Aorta (tissue), 5 donors: ENCODE measurements at regions not wholly inside any gene's neighbourhood (a gene's known extent, or its start where the extent isn't known, plus 50 kb on each side); places are given as distances from the start of the nearest gene placed in this dataset.
A peak's percentile ranks its signal among the peaks of the same experiment; 100 is the strongest.
"Not testable (repeated sequence)": the region's sequence is repeated elsewhere in the genome, so short reads cannot be mapped to it uniquely, and the experiment has no call there.

Experiments
- ATAC-seq: fragments of 200-7000 bp; cut with Tn5 transposase; one replicate; pipeline ENCODE4 v1.9.1; 2022; ENCODE audit warnings: moderate library complexity; ENCODE audit not compliant: low FRiP score
- DNase-seq, 2 donors: peaks; one replicate each; pipeline ENCODE4 v3.0.0-alpha.2; 2020
- H3K27ac ChIP-seq, 2 donors: one replicate each; pipeline ENCODE4 v1.5.1; 2013; ENCODE audit warnings: low read length in 2 of 2, mild to moderate bottlenecking in 2 of 2, moderate library complexity in 2 of 2, control low read depth in 1 of 2, inconsistent platforms in 1 of 2, low read depth in 1 of 2
- H3K27me3 ChIP-seq, 2 donors: one replicate each; pipeline ENCODE4 v1.6.1; 2013; ENCODE audit warnings: control low read depth in 1 of 2, low read length in 1 of 2, mild to moderate bottlenecking in 1 of 2, moderate library complexity in 1 of 2; ENCODE audit not compliant: insufficient read depth in 2 of 2, control insufficient read depth in 1 of 2
- H3K36me3 ChIP-seq, 2 donors: one replicate each; pipeline ENCODE4 v1.6.1; 2013; ENCODE audit warnings: control low read depth in 1 of 2, low read length in 1 of 2, mild to moderate bottlenecking in 1 of 2; ENCODE audit not compliant: insufficient read depth in 2 of 2, control insufficient read depth in 1 of 2
- H3K4me1 ChIP-seq, 2 donors: one replicate each; pipeline ENCODE4 v1.6.1; 2013; ENCODE audit warnings: low read length in 2 of 2, control low read depth in 1 of 2, mild to moderate bottlenecking in 1 of 2, moderate library complexity in 1 of 2; ENCODE audit not compliant: insufficient read depth in 2 of 2, control insufficient read depth in 1 of 2
- H3K4me3 ChIP-seq, 2 donors: one replicate each; pipeline ENCODE4 v1.5.1; 2013; ENCODE audit warnings: low read length in 2 of 2, control low read depth in 1 of 2, mild to moderate bottlenecking in 1 of 2
- H3K9me3 ChIP-seq: one replicate; pipeline ENCODE4 v1.6.1; 2013; ENCODE audit warnings: mild to moderate bottlenecking, low read length; ENCODE audit not compliant: control insufficient read depth
- WGBS, 2 donors: extraction: QIAGEN DNeasy Blood & Tissue Kit; methylation state at CpG; one replicate each; pipeline ENCODE4 v1.1.7; 2013; 5-methylcytosine and 5-hydroxymethylcytosine counted together
- intact Hi-C, 2 donors: fragments of 100-400 bp; cut with DNase I; formaldehyde crosslinking; loops; one replicate each; pipeline versions ENCODE4 v1.14.2 to v1.15.0; 2022
- donor health status: healthy with polysubstance abuse.
- donor health status: Bipolar disorder and iron deficiency.
- donor health status: DM: no; HTN: no; CAD: no.
- donor health status: DM: no; HTN: no; CAD: no.
- donor health status: DM: yes; HTN: yes; CAD: no.

DNA sequence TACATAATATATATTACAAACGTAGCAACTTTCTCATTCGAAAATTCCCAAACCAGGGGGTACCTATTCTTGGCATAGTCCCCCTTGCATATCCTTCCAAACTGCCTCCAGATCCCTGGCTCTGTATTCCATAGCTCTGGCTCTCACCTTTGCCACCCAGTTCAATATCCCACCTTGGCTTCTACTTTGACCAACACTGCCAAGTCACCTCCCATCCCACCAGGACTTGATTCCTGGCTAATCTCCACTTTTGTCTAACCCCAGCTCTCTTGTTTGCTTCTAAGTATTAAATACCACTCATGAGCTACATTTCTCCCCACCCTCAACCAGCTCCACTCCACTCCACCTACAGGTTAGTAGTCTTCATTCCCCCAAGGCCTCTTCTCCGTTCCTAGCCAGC lies 103.2 kb upstream of the WDR75 start:
- Histone ChIP-seq H3K36me3 (no peaks in the 10 kb centered on the region), H3K4me3 (no peak overlapping the region), H3K27ac (peak overlapping the region in 1 of 2 donors; percentile 54), H3K27me3 (no peaks in the 10 kb centered on the region), H3K4me1 (peaks cover 0 to 2% of the 10 kb centered on the region in 2 donors), H3K9me3 (peaks cover 2% of the 10 kb centered on the region)
- WGBS, 2 donors: 48 to 57% methylated on average over 3 of the region's 3 CpGs
- DNase-seq (no peak), ATAC-seq (peak; percentile 44)
- intact Hi-C loops: no loop called here

DNA sequence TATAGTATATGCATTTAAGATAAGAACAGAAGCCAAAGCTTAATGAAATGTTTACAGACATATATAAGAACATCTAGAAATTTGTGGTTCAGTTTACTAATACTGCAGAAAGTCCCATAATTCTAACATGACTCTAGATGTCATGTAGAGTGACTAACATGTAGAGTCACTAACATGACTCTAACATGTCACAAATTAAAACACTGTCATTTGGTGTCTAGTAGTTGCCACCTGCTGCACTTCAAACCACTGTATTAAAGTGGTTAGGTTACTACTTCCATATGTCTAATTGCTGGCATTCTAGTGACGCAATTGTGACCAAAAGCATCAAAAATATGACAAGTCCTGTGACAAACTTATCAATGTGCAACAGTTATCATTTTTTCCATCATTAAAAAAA lies 100.2 kb upstream of the WDR75 start:
- Histone ChIP-seq H3K27me3 (no peaks in the 10 kb centered on the region), H3K27ac (no peak overlapping the region), H3K9me3 (peaks cover 2% of the 10 kb centered on the region), H3K4me3 (no peak overlapping the region), H3K36me3 (no peaks in the 10 kb centered on the region), H3K4me1 (peaks cover 0 to 2% of the 10 kb centered on the region in 2 donors)
- intact Hi-C loops: loop anchor here in 1 of 2 donors (10.0 kb wide), 1 partner anchor 166 kb away; the partner anchor contains the start of gene COL5A2
- DNase-seq (no peak), ATAC-seq (no peak)
- 97 to 100% methylated on average over 1 of the region's 1 CpG for WGBS, 2 donors

DNA sequence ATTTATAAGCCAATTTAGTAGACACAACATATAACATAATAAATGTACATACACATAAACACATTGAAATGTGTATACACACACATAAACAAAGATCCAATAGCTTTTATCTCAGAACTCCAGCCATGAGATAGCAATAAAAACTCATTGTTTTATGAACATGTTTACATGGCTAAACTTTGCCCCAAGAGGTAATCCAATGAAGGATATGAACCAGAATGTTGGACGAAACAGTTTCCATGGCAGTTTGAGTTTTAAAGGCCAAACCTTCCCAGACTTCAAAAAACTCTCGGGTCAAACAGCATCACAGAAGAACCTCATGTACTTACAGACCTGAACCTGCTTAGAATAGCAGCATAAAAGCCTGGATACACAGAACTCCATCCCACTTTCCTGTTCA lies 97.2 kb upstream of the WDR75 start:
- no peak for ATAC-seq
- no peak for DNase-seq
- intact Hi-C loops: loop anchor here in 1 of 2 donors (10.0 kb wide), 1 partner anchor 169 kb away; the partner anchor contains the start of gene COL5A2
- Histone ChIP-seq H3K27ac (peak overlapping the region in 1 of 2 donors; percentile 28), H3K9me3 (peaks cover 2% of the 10 kb centered on the region), H3K4me1 (no peaks in the 10 kb centered on the region), H3K27me3 (no peaks in the 10 kb centered on the region), H3K4me3 (no peak overlapping the region), H3K36me3 (no peaks in the 10 kb centered on the region)
- 85 to 86% methylated on average over 2 of the region's 2 CpGs for WGBS, 2 donors

DNA sequence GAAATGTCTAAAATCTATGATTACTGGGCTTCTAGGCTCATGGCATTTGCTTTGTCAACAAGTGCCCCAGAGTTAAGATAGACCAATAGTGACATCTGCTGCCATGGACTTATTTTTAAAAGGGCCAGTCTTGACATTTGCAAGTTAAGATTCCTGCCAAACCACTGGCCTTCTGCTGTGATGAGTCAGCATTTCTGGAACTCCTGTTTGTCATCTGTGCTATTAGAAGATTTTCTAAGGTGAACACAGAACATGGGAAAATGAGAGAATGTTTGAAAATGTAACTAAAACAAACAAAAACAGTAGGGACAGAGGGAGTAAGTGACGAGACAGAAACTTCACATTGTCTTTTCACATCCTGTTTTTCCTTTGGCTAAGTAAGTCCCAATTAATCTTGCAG lies 93.7 kb upstream of the WDR75 start:
- Histone ChIP-seq H3K4me3 (no peak overlapping the region), H3K27me3 (no peaks in the 10 kb centered on the region), H3K36me3 (no peaks in the 10 kb centered on the region), H3K4me1 (no peaks in the 10 kb centered on the region), H3K9me3 (no peaks in the 10 kb centered on the region), H3K27ac (no peak overlapping the region)
- no peak for DNase-seq
- intact Hi-C loops: loop anchor here (1.0 to 10.0 kb wide), 4 partner anchors 60 to 254 kb away; partner anchors contain the start of gene COL5A2 (in 1 of the 2)
- peak; percentile 84 for ATAC-seq
- 0 to 1% methylated on average over 1 of the region's 1 CpG for WGBS, 2 donors

DNA sequence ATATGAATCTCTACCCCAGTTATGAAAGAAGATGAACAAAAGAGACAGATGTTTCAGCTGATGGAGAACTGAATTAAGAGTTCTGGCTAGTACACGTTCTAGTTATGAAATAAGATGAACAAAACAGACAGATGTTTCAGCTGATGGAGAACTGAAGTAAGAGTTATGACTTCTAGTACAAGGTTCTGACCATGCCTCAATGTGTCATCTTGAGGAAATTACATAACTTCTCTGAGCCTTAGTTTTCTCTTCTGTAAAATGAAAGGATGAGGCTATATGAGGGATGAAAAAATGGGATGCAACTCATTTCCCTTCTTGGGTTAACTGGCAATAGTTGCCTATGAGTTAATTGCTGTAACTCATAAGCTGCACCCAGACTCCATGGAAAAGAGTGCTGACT lies 92.9 kb upstream of the WDR75 start:
- Histone ChIP-seq H3K27me3 (no peaks in the 10 kb centered on the region), H3K9me3 (no peaks in the 10 kb centered on the region), H3K27ac (peak overlapping the region; percentile 54 to 57), H3K4me1 (no peaks in the 10 kb centered on the region), H3K4me3 (no peak overlapping the region), H3K36me3 (no peaks in the 10 kb centered on the region)
- intact Hi-C loops: loop anchor here (2.0 to 10.0 kb wide), 4 partner anchors 61 to 256 kb away; partner anchors contain the start of gene COL5A2 (in 1 of the 2)
- DNase-seq (no peak), ATAC-seq (no peak)
- WGBS, 2 donors: 89 to 90% methylated on average over 1 of the region's 1 CpG

DNA sequence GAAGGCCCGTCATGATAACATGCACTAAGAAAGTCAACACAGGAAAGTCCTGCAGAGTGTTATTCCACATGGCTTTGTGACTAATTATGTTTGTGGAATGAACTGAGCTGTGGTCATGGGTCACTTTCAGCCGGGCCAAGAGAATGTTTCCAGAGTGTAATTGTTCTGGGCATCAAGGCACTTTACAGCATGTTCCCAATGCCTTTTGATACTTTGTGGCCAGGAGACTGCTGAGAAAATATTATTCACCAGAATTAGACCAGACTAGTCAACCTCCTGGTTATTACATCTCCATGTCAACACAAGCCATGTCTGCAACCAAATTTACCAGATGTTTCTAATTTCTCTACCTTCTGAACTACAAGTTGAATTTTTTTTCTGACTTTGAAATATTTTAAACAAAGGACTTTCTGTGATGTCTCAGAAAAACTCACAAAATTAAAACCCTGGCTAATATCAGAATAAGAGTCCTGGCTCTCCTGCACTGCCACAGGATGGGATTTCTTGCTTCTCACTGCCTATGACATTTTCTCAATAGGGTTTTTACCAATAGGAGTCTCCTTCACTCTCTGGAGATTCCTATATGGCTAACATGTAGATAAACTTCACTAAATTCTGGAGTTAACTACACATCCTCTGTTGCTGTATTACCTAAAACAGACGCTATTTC lies 90.6 kb upstream of the WDR75 start:
- Histone ChIP-seq H3K9me3 (no peaks in the 10 kb centered on the region), H3K4me1 (no peaks in the 10 kb centered on the region), H3K27ac (peak overlapping the region; percentile 36 to 93), H3K4me3 (no peak overlapping the region), H3K36me3 (no peaks in the 10 kb centered on the region), H3K27me3 (no peaks in the 10 kb centered on the region)
- WGBS, 2 donors: 5 to 24% methylated on average over 3 of the region's 3 CpGs
- ATAC-seq (peak; percentile 94), DNase-seq (peak in 1 of 2 donors; percentile 70)
- intact Hi-C loops: loop anchor here in 1 of 2 donors (10.0 kb wide), 1 partner anchor 54 kb away; no protein-coding TSS in a partner anchor

DNA sequence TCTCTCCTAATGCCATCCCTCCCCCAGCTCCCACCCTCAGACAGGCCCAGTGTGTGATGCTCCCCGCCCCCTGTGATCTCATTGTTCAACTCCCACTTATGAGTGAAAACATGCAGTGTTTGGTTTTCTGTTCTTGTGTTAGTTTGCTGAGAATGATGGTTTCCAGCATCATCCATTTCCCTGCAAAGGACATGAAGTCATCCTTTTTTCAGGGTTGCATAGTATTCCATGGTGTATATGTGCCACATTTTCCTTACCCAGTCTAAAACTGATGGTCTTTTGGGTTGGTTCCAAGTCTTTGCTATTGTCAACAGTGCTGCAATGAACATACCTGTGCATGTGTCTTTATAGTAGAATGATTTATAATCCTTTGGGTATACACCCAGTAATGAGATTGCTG lies 89.3 kb upstream of the WDR75 start:
- intact Hi-C loops: loop anchor here in 1 of 2 donors (10.0 kb wide), 1 partner anchor 53 kb away; no protein-coding TSS in a partner anchor
- WGBS, 2 donors: 86 to 100% methylated on average over 1 of the region's 1 CpG
- not testable (repeated sequence) for H3K27ac ChIP-seq

DNA sequence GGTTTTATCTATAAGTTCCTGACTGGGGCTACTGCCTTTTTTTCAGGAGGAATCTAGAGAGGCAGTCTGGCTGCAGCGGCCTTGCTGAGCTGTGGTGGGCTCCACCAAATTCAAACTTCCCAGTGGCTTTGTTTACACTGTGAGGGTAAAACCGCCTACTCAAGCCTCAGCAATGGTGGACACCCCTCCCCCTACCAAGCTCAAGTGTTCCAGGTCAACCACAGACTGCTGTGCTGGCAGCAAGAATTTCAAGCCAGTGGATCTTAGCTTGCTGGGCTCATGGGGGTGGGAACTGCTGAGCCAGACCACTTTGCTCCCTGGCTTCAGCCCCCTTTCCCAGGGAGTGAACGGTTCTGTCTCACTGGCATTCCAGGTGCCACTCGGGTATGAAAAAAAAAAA lies 83.9 kb upstream of the WDR75 start:
- not testable (repeated sequence) for H3K36me3 ChIP-seq, ATAC-seq, H3K27me3 ChIP-seq, H3K27ac ChIP-seq, DNase-seq, H3K9me3 ChIP-seq, H3K4me3 ChIP-seq, H3K4me1 ChIP-seq
- WGBS, 2 donors: 91 to 98% methylated on average over 4 of the region's 4 CpGs
- intact Hi-C loops: loop anchor here in 1 of 2 donors (10.0 kb wide), 1 partner anchor 47 kb away; no protein-coding TSS in a partner anchor

More for the DNA sequence above, 89.3 kb upstream of the WDR75 start:
- H3K27me3 ChIP-seq, H3K4me3 ChIP-seq, DNase-seq, ATAC-seq, H3K36me3 ChIP-seq, H3K4me1 ChIP-seq, H3K9me3 ChIP-seq: not testable (repeated sequence)

DNA sequence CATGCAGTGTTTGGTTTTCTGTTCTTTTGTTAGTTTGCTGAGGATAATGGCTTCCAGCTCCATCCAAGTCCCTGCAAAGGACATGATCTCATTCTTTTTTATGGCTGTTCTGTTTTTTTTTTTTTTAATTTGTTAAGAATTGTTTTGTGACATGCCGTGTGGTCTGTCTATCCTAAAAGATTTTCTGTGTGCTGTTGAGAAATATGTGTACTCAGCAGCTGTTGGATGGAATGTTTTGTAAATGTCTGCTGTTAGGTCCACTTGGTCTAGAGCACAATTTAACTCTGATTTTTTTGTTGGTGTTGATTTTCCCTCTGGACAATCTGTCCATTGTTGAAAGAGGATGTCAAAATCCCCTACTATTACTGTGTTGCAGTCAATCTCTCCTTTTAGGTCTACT lies 80.4 kb upstream of the WDR75 start:
- intact Hi-C loops: no loop called here
- WGBS, 2 donors: 51 to 57% methylated on average over 1 of the region's 1 CpG
- no peak overlapping the region for H3K27ac ChIP-seq
- no peak for ATAC-seq
- H3K27me3 ChIP-seq: no peaks in the 10 kb centered on the region
- H3K4me3 ChIP-seq: no peak overlapping the region
- no peaks in the 10 kb centered on the region for H3K4me1 ChIP-seq
- H3K9me3 ChIP-seq: no peaks in the 10 kb centered on the region
- no peak for DNase-seq
- H3K36me3 ChIP-seq: no peaks in the 10 kb centered on the region
